ENCODE measurements at regions not wholly inside any gene's neighbourhood (a gene's known extent, or its start where the extent isn't known, plus 50 kb on each side); places are given as distances from the start of the nearest gene placed in this dataset.

DNA sequence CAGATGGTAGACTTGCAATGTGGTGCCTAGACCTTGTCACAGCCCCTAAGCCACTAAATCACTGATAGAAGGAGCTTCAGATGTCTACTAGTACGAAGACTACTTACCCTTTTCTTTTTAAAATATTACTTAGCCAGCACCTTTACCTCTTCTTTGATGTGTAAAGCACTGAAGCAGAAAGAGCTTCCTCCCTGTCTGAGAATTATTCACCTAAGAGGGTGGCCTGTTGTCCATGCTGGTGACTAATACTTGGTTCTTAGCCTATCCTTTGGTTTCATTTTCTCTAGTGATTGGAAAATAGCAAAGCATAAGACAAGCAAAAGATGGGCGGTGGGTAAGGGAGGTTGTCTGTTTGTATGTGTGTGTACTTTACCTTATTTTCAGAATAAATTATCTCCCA, 794.6 kb downstream of the TFAP2A start:
- no peak for DNase-seq (ENCODE audit: low spot score)

DNA sequence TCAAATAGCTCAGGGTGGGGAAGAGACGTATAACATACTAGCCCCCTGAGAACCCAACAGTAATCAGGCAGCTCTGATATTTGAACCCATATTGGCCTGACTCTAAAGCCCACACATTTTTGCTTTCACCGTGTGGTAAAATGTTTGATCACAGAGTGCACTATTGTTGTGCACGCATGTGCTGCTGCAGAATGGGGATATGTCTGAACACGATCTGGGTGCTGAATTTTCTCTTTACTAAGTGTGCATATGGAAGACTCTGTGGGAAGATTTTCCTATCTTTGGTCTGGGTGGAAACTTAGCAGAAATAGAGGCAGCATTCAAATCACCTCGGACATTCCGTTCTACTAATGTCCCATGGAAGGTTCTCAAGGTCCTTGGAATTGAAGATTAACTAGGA, 800.1 kb downstream of the TFAP2A start:
- DNase-seq (ENCODE audit: low spot score) = no peak

- DNase-seq (ENCODE audit: low spot score) = no peak
Observed at GRCh38 chr6:9612489-9612888, 802.4 kb downstream of the TFAP2A start.

DNA sequence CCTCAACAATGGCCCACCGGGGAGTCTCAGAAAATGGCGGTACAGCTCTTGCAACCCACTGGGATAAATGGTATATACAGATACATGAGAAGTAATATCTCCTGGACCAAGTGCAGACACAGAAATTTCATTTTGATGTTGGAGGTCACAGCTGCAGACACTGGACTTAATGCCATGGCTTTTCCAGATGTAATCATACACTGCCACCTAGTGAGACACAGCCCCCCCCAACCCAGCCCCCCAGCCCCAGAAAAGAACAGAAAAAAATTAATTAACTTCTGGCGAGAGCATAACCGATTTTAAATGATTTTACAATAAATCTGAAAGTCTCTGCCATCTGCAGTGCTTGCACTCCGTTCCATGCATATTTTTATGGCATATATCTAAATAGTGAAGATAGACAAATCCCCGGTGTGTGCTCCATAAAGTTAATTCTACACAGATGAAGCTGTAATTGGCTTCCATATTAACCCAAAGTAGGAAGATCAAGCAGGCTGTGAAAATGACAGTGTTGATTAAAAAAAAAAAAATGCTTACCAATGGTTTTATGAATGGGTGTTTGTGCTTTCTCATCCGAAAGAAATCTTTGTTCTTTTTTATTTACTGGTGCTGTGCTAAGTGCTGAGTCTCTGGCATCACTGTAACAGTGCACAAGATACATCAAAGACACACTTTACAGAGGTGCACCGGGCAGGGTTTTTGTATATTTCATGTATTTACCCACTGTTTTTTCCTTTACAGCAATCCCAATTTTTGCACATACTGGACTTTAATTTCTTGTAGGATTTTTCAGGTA, 804.1 kb downstream of the TFAP2A start:
- no peak for DNase-seq (ENCODE audit: low spot score)

DNA sequence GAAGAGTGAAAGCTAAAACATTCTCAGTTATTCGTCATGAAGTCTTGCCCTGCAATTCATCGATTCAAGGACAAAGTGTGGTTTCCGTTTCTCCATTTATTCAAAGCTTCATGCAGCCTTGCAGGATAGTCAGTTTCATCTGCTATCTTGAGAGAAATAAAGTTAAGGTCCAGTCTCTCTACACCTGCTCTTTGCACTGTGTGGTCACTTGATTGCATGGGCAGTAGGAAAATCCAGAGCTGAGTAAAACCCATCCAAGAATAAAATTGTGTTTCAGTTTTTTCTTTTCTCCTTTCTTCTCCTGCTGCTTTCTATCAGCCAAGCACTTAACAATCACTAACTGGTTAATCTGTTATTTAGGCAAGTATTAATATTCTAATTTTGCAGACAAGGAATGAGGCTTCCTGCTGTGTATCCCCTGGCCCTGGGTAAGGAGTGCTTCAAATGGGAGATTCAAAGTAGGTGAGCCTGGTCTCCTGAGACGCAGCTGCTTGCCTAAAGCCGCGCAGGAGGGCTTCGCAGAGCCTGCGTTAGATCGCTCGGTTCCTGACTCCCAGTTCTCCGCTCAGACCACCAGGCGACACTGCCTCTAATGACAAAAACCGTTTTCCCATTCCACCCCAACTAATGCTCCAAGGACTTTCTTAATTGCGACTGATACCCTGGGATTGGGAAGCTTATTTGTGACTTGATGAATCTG, 808.3 kb downstream of the TFAP2A start:
- DNase-seq (ENCODE audit: low spot score) = no peak

DNA sequence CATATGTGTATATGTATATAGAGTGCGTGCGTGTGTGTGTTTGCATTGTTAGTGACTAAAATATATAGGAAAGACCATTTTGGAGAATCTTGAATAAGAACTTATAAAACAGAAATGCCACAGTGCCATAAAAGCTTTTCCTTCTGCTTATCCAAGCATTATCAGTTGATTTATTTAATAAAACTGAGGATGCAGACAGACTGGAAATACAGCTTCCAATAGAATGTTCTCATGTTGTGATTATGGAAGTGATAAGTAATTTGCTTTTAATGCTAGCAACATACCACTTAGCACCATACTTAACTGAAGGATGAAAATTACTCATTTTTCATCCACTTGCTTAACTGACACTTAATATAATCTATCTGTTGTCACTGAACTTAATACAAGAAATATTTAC, 820.1 kb downstream of the TFAP2A start:
- no peak for DNase-seq (ENCODE audit: low spot score)

DNA sequence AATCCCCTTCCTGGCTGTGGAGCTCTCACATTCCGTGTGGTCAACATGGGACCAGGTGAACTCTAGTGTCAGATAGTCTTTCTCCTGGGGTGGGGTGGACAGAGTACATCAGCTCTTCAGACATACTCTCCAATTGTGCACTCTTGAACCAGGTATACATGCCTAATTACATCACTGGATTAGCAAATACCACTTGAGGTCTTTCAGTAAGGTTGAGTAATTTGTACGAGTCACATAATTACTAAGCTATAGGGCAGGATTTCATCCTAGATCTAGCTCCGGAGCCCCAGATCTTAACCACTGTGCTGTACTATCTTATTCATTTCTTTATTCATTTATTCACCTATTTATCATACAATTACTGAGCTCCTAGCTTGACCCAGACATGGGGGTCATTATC, 821.3 kb downstream of the TFAP2A start:
- DNase-seq (ENCODE audit: low spot score) = no peak

GRCh38 chr6:9583753-9584352, 831.0 kb downstream of the TFAP2A start:
- DNase-seq (ENCODE audit: low spot score) = no peak

GRCh38 chr6:9581155-9581554, 833.7 kb downstream of the TFAP2A start:
- no peak for DNase-seq (ENCODE audit: low spot score)

DNA sequence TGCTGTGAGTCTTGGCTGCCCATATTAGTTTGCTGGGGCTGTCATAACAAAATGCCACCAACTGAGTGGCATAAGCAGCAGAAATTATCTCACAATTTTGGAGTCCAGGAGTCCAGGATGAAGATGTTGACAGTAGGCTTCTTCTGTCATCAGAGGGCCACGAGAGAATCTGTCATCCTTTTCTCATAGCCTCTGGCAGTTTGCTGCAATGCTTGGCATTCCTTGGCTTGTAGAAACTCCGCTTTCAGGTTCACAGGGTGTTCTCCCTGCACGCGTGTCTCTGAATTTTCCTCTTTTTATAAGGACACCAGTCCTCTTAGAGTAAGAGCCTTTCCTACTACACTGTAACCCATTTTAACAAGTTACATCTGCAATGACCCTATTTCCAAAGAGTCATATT, 838.4 kb downstream of the TFAP2A start:
- DNase-seq (ENCODE audit: low spot score) = no peak

DNA sequence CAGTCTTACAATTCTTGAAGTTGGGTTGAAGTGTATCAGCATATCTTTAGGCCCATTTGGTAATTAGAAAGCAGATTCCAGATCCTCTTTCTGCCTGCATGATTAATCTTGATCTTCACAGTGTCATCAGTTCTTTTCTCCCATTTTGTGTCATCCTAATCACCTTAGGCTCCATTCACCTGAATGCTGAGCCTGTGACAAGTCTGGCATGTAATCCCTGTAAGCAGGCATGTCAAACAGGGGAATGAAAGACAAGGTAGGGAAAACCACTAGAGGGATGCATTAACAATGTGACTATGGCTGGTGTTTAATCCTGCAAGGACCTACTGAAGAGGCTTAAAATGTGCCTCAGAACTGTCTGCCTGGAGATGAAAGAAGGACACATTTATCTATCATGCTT, 848.8 kb downstream of the TFAP2A start:
- no peak for DNase-seq (ENCODE audit: low spot score)

DNA sequence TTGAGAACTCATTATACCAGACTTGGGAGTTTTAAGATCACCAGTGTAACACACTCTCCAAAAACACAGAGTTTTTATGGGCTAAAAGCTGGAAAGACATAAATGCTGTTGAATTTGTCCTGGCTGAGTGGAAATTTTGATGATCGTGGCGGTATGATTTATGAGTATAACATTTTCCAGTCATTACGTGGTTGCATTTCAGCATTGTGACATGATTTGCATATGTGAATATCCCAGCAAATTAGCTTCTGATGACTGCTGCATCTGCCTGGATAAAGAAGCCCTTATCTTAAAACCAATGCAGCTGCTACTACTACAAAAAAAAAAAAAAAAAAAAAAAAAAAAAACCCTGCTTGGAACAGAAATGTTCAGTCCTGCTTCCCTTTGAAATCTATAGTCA, 850.9 kb downstream of the TFAP2A start:
- DNase-seq (ENCODE audit: low spot score) = no peak

- DNase-seq (ENCODE audit: low spot score) = no peak
Observed at GRCh38 chr6:9563568-9563967, 851.3 kb downstream of the TFAP2A start.

DNA sequence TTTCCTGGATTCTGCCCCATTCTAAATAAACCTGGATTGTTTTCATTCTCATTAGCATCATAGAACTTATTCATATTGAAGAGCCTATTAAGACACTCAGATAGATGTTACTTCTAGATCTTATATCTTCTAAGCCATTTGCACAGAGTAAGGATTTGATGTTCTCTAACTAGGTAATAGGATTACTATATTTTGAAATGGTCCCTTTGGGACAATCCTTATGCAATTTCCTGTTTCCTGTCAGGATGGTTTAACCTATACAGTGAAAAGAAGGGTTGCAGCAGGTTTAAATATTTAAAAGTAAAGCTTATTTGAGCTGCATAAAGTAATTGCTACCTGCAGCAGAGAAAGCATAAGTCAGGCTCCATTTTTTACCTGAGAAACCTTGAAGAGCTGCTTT, 860.1 kb downstream of the TFAP2A start:
- no peak for DNase-seq (ENCODE audit: low spot score)

GRCh38 chr6:9554323-9554722, 860.6 kb downstream of the TFAP2A start:
- DNase-seq (ENCODE audit: low spot score) = no peak

DNA sequence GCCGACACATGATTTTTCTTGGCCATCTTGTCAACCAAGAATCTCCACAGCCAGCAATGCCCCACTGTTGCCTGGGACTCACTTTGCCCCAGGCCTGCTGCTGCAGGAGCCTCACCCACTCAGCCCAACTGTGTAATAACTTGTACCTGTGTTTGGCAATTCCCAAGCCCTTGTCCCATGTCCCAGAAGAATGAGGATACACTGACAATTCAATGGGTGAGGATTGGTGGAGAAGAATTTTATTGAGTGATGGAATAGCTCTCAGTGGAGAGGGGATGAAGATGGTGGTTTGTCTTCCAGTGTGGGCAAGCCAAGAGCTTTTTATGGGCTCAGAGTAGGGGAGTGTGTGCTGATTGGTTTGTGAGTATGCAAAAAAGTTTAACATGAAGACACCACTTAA, 861.9 kb downstream of the TFAP2A start:
- no peak for DNase-seq (ENCODE audit: low spot score)

DNA sequence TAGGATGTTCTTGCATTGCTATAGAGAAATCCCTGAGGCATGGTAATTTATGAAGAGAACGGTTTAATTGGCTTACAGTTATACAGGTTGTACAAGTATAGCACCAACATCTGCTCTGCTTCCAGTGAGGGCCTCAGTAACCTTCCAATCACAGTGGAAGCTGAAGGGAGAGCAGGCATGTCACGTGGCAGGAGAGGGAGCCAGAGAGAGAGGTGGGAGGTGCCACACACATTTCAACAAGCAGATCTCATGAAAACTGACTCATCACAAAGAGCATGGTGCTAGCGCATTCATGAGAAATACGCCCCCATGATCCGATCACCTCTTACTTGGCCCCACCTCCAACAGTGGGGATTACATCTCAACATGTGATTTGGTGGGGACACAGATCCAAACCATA, 871.2 kb downstream of the TFAP2A start:
- DNase-seq (ENCODE audit: low spot score) = no peak

DNA sequence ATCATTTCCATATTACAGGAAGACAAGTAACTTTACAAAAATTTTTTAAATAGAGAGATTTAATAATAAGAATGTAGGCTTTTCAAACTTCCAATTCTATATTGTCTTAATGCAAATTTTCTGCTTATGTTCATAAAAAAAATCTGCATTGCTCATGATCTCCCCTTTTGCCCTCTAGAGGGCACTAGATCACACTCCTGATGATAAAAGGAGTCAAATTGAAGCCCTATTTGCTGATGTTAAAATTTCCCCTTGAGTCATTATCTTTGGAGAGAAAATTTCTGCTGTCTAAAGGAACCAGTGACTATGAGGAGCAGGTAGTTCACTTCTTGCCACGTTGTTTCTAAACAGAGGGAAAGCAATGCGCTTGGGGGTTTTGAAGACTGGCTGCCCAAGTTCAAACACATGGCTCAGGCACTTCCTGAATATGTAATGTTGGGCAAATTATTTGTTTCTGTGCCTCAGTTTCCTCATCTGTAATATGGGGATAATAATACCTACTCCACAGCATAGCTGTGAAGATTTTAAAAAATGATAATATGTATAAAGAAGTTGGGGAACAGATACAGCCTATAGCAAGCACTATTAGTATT, 874.2 kb downstream of the TFAP2A start:
- peak; percentile 45 for DNase-seq (ENCODE audit: low spot score)

DNA sequence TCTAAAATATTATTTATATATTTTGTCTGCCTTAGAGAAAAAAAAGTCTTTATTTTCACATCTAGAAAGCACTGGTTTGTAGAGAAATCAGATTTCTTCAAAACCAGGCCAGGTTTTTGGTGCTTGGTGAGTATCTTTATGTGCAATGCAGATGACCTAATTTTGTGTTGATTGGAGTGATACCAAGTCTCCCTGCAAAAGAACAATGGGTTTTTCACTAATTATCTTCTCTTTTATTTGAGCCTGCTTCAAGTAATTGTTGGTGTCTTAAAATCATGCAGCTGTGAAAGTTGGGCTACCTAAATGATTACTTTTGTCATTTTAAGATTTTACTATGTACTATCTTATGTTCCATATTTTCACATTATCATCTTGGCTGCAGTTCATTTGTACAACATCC, 874.7 kb downstream of the TFAP2A start:
- no peak for DNase-seq (ENCODE audit: low spot score)

- no peak for DNase-seq (ENCODE audit: low spot score)
Observed at GRCh38 chr6:9539231-9539755, 875.6 kb downstream of the TFAP2A start.

DNA sequence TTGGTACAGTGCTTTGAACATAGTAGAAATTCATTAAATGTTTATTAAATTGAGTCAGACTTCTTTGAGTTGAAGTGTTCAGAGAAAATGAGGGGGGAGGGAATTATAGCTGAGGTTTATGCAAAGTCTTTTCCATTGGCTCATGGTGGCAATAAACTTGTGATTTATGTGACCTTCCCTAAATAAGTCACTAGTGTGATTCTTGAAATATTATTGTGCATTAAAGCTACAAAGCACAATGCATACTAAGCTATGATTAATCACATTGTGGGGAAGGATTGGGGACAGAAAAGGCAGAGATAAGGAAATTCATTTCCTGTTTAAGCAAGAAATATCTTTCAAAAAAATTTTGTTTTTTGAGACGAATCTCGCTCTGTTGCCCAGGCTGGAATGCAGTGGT, 877.5 kb downstream of the TFAP2A start:
- DNase-seq (ENCODE audit: low spot score) = no peak

DNA sequence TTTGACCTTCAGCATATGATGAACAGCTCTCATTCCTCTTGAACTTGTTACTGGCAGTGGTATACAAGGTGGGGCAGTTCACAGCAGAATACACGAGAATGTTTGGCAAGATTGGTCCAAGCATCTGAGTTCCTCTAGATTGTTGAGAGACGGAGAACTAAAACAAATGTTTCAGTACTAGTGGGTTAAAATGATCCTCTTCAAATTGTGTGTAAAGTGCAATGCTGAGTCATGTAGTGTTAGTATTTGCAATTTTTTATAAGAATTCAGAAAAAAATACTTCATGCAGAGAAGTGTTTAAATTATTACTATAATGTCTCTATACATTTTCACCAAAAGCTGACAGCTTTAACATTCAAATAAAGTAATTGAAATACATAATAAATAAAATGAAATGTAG, 879.8 kb downstream of the TFAP2A start:
- no peak for DNase-seq (ENCODE audit: low spot score)

Measured in HT-29 (cell line).